ENCODE measurements at regions not wholly inside any gene's neighbourhood (a gene's known extent, or its start where the extent isn't known, plus 50 kb on each side); places are given as distances from the start of the nearest gene placed in this dataset.

- H3K4me3 ChIP-seq (ENCODE audit: low read depth, low read length) = no peak overlapping the region
- TF ChIP-seq CTCF (IDR thresholded peaks at IDR 0.05; ENCODE audit: low read depth, low read length, missing control alignments) = no peak
- no peak for DNase-seq (ENCODE audit: low read depth)
These were observed 63.4 kb upstream of the TNFRSF19 start for GRCh38 chr13:23506807-23507291.

GRCh38 chr13:23509781-23510543, 60.2 kb upstream of the TNFRSF19 start:
- H3K4me3 ChIP-seq (ENCODE audit: low read depth, low read length) = no peak overlapping the region
- TF ChIP-seq CTCF (IDR thresholded peaks at IDR 0.05; ENCODE audit: low read depth, low read length, missing control alignments) = no peak
- DNase-seq (ENCODE audit: low read depth) = no peak

- TF ChIP-seq CTCF (IDR thresholded peaks at IDR 0.05; ENCODE audit: low read depth, low read length, missing control alignments) = no peak
- DNase-seq (ENCODE audit: low read depth) = no peak
- no peak overlapping the region for H3K4me3 ChIP-seq (ENCODE audit: low read depth, low read length)
These were observed 59.7 kb upstream of the TNFRSF19 start for GRCh38 chr13:23510544-23510916.

GRCh38 chr13:23510979-23511735, 59.1 kb upstream of the TNFRSF19 start:
- no peak overlapping the region for H3K4me3 ChIP-seq (ENCODE audit: low read depth, low read length)
- TF ChIP-seq CTCF (IDR thresholded peaks at IDR 0.05; ENCODE audit: low read depth, low read length, missing control alignments) = peak; percentile 47
- DNase-seq (ENCODE audit: low read depth) = peak; percentile 53

GRCh38 chr13:23512762-23513395, 57.3 kb upstream of the TNFRSF19 start:
- no peak for TF ChIP-seq CTCF (IDR thresholded peaks at IDR 0.05; ENCODE audit: low read depth, low read length, missing control alignments)
- no peak overlapping the region for H3K4me3 ChIP-seq (ENCODE audit: low read depth, low read length)
- no peak for DNase-seq (ENCODE audit: low read depth)

GRCh38 chr13:23513455-23513854, 56.8 kb upstream of the TNFRSF19 start:
- TF ChIP-seq CTCF (IDR thresholded peaks at IDR 0.05; ENCODE audit: low read depth, low read length, missing control alignments) = no peak
- no peak overlapping the region for H3K4me3 ChIP-seq (ENCODE audit: low read depth, low read length)
- DNase-seq (ENCODE audit: low read depth) = no peak

Measured in GM12864 (cell line).